HG02759 (cell line): ENCODE measurements at regions not wholly inside any gene's neighbourhood (a gene's known extent, or its start where the extent isn't known, plus 50 kb on each side); places are given as distances from the start of the nearest gene placed in this dataset.

Experiments used
- ATAC-seq: cut with Tn5 transposase; IDR thresholded peaks from one replicate; pipeline ENCODE4 v1.9.1; 2021; ENCODE audit warnings: mild to moderate bottlenecking, moderate library complexity; ENCODE audit not compliant: unreplicated experiment

DNA sequence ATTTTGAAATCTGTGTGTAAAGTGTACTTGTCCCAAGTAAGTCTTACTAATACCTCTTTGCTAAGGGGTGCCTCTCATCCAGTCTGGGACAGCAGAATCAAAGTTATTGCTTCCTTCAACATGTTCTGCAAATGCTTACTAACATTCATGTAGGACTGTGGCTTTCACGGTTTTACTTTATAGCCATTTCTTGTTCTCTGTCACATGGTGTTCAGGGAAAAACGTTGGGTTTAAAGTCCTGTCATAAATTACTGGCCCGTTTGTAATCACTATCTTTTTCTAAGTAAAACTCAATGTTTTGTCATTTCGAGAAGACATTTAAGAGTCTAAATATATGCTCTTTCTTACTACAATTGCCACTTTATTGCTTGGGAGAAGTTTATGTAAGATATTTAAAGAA, 321.1 kb downstream of the STIM2 start:
- ATAC-seq: no peak

DNA sequence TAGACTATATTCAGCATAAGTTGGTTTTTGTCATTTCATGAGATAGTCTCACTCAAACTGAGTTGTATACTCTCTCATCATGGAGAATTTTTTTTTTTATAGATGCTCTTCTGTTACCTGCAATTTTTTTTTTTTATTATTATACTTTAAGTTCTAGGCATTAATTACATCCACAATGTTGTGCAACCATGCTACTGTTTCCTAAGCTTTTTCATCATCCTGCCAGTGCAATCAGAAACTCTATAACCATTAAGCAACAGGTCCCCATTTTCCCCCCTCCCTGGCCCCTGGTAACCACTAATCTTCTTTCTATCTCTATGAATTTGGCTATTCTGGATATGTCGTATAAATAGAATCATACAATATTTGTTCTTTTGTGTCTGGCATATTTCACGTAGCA, 321.6 kb downstream of the STIM2 start:
- ATAC-seq: no peak

DNA sequence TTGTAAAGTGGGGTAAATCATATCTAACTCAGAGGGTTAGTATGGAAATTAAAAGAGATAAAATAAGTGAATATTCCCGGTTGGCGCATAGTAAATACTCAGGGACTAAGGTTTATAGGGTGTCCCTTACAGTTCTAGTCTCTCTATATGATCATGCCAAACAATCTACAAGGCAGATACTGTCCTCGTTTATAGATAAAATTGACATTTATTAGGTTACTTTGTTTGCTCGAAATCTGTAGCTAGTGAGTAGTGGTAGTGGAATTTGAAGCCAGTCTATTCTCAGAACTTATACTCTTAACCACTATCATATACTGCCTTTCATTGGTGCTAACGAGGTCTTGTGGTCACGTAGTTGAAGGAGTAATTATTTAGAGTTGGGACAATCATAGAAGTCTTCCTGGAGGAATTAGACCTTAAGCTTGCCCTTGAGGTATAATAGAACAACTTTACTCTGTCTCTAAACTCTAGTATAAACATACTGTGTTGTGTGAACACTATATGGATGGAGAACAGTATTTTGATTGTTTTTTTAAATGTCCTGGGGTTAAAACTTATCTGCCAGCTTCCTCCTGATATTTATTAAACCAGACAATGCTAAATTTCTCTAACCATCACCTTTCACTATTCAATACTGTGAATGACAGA, 324.0 kb downstream of the STIM2 start:
- ATAC-seq: no peak

DNA sequence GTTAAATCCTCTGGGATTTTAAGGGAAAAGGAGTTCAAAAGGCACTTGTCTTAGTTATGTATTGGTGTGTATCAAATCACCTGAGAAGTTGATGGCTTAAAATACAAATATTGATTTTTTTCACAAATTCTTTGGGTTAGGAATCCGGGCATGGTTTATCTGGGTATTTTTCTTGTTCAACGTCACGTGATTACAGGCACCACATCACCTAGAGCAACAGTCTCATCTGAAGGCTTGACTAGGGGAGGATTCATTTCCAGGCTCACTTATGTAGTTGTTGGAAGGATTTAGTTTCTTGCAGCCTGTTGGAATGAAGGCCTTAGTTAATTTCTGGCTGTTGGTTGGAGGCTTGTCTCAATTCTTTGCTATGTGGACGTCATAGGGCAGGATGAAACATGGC, 326.1 kb downstream of the STIM2 start:
- ATAC-seq: no peak

DNA sequence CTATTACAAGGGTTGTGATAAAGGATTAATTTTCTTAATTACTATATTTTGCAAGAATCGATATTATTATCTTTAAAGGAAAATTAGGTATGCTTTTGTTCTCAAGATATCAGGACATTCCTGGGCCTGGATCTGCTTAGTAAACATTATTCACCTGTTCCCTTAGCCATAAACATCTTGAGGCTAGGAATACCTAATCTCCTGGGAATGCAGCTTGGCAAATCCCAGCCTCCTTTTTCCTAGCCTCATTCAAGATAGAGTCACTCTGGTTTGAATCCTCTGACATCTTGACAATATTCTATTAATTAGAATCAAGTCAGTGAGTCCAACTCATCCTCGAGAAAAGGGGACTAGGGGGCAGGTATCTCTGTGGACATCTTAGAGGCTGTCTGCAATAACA, 327.1 kb downstream of the STIM2 start:
- no peak for ATAC-seq

DNA sequence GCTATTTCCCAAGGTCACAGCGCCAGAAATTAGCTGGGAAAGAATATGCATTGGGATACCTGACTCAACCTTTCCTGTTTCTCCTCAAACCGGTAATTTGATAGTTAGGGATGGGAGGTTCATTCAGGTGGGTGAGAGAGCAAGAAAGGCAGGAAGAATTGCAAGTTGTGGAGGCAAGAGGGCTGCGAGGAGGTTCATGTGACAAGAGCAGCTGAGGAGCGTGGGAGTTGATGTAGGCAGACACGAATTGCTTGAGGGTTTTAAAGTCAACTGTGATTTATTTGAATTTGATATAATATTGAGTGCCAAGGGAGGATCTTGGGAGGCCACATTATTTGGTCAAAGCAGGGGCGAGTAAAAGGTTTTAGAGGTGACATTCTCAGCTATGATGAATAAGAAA, 329.0 kb downstream of the STIM2 start:
- no peak for ATAC-seq

DNA sequence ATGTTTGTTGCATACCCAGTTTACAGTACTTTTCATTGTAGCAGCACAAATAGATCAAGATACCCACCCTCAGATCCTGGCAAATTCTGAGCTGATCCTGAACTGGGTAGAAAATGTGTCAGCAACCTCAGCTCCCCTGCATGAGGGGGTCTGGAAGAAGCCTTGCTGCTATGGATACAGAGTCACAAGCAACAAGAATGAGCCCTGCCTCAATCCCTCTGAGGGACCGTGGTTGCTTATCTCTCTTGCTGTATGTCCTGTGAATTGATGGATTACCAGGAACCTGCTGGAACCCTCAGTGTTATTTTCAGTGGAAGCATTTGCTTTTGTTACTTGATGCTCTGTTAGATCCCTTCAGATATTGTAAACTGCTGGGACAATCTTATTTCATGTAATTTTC, 331.0 kb downstream of the STIM2 start:
- ATAC-seq: no peak

DNA sequence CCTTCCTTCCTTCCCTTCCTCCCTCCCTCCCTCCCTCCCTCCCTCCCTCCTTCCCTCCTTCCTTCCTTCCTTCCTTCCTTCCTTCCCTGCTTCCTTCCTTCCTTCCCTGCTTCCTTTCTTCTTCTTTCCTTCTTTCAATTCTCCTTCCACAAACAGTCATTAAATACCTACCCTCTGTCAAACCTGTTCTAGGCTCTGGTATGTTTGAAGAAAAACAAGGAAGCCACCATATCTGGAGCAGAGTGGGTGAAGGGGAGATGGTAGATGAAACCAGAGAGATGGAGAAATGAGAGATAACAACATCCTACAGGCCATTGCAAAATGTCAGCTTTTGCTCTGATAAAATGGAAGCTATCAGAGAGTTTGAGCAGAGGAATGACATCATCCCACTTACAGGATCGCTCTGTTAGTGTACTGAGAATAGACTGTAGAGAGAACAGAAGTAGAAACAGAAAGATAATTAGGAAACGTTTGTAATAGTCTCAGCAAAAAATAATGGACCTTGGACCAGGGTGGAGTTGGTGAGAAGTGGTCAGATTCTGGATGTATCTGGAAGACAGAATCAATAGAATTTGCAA, 334.0 kb downstream of the STIM2 start:
- no peak for ATAC-seq

DNA sequence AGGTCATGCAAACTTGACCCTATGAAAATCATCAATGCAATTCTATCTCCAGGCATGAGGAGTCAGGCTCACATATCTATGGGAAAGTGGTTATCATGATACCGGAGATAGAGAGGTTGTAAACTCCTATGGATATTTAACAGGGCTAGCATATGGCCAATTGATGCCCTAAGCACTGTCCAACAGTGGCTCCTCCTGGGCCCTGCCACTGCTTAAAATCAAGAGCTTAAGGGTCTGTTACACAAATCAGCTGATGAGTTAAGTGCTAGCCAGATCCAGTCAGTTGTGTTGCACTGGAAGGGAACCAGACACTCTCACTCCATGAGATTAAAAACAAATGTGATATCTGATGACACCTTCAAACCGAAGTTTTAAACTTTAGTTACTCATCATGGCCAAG, 337.6 kb downstream of the STIM2 start:
- ATAC-seq: no peak

DNA sequence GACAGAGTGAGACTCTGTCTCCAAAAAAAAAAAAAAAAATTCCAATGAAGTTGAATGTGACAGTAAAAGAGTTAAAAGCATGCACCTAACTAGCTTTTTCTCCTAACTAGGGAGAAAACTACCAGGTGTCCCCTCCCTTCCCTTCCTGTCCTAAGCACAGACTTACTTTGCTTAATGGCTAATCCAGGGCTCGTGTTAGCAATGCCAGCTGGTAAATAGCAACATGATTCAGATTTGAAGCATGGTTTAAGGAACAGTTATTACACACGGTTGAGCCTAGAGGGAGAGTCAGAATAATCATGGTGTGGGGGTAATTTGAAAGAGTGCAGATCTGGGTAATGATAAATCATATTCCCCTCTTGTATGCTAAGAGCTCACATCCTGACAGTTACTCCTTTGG, 338.3 kb downstream of the STIM2 start:
- no peak for ATAC-seq

DNA sequence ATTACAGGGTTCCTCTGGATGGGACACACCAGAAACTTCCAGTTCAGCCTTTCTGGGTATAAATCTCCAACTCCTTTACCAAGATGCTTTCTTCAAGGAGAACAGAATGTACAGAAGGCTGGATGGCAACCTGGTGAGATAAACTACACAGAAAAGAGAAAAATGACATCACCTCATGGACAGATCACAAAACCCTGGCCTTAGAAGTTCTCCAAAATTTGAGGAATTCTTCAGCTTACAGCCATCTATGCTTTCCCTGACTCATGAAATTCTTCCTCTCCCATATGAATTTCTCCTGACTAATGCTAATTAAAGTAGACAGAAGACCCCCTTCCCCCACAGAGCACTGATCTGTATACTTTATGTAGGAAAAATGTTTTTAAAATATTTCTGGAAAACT, 345.4 kb downstream of the STIM2 start:
- ATAC-seq: no peak

DNA sequence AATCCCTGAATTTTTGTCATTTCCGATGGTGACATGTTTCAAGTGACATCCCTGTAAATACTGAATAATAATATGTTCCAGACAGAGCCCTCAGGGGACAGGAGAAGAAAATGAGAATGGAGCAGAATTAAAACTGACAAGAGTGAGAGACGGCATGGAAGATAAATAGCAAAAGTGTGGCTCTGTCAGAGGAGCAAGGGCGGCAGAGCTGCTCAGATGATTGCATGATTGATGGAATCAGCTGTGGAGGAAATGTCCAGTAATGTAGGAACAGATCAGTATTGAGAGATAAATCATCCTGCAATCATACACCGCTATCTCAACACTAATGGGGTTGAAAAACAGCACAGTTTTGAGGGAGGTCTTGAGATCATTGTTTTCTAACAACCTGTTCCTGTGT, 350.3 kb downstream of the STIM2 start:
- no peak for ATAC-seq

DNA sequence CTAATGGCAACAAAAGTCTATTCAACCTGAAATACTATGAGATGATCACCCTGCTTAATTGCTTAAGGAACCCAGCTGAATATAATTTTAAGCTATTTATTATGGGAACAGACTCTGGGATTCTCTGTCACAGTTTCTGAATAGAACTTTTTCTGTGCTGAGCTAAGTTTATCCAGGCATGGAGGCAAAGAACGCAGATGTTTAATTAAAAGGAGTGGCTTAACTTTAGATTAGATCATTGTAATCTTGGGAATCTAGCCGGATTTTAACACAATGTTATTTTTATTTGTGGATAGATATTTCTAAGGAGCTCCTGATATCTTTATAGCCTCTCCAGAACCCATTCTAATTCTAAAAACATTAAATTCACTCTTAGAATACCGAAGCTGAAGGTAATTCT, 353.4 kb downstream of the STIM2 start:
- ATAC-seq: no peak

DNA sequence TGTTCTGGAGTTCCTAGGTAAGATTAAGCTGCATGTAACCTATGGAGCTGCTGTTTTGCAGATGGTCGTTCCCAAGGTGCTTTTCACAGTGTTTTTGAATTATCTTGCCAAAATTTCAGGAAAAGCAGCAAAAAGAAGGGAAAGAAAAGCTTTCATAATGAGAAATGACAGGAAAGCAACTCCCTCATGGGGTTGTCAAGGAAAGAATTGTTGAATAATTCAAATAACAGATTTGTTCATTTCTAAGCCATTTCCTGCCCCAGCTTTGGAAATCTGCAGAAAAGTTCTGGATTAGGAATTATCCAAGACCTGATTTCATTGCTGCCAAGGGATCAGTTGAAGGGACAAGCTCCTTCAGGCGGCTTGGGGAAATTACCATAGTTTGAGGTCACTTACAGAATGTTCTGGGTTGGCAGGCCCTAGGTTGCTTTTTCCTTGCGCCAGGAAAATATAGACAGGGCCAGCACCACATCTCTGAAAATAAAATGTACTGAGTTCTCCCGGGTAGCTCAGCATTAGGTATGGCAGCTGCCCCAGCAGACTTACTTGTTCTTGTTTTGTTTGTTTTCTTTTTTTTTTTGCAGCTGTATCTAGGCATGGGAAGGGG, 354.7 kb downstream of the STIM2 start:
- ATAC-seq: no peak

DNA sequence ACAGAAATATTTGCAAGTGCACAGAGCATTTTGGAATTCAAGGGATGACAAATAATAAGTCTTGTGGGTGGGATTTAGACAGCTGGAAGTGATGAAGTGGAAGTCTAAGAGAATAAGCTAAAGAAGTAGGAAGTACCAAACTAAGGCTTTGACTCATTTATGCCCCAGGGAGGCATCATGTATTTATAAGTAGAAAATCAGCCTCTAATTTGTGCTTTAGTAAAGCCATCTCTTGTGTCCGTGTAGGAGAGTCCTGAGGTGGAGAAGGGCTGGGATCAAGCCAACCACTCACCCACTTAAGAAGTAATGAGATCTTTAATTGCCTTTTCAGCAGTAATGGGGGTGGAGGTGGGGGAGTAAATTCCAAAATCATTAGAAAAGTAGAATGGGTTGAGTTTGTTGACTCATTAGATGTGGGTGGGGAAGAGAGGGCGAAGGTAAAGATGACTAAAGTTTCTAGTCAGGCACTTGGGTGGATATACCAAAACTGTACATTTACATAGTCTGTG, 356.7 kb downstream of the STIM2 start:
- ATAC-seq: no peak

DNA sequence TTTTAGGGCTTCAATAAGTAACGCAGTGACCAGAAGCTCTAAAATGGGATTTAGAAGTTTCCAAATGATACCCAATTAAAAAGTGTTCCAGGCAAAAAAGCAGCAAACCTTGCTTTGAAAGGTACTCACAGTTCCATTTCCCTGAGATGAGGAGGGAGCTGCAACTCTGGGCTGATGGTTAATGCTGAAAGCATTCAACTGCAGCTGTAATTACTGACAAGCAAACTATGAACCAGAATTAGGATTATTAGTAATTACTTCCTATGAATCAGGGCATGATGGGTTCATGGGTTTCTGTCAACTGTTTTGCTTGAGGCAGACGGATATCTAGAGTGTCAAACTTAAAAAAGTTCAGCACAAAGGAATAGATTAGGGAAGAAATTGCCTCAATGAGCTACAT, 357.4 kb downstream of the STIM2 start:
- ATAC-seq: no peak

DNA sequence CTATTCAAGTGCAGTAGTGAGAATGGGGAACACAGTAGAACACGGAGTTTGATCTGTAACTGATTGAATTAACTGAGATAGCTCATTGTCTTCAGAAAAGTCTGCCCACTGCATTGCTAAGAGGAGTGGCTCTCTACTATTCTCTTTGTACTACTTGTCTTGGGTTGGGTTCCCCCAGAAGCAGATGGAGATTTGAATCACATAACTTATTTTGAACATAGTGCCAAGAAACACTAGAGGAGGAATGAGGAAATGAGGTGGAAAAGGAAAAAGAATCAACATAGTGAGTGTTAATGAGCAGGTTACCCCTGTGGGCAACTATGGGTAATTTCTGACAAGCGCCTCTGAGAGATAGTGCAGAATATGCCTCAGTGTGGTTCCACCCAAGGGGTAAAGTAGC, 362.7 kb downstream of the STIM2 start:
- ATAC-seq: no peak

DNA sequence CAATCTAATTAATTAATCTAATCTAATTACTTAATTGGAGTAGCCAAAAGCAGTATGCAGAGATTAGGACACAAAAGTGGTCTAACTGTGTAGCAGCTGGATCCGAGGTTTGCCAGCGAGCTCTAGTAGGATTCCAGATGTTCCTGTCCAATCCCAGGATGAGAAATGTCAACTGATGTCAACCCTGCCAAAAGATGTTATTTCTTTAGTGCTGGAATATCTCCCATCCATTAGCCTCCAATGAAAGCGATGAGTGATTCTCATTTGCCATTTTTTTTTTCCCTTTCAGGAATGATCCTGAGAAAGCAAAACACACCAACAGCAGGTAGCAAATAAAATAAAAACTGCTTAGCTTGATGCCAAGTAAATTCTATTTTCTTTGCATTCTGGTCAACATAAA, 372.9 kb downstream of the STIM2 start:
- ATAC-seq: no peak

DNA sequence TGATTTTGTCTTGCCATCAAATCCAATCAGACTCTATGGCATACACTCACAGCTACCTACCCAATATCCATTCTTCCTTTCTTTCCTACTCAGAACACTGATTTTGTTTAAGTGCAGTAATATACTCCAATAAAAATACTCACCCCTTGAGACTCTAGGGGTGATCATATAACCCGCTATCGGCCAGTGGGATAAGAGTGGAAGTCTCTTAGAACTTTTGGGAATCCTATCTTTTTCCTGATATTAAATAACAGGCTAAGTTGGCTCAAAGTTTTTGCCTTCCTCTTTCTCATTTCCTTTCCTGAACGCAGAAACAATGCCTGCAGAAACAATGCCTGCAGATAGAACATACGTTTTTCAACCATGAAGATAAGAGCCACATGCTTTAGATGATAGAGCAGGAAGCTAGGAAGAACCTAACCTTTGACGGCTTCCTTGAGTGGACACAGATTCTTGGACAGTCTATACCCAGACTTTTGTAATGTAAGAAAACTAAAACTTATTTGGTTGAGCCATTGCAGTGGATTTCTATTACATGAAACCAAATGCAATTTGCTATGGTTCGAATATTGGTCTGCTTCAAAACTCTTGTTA, 373.8 kb downstream of the STIM2 start:
- no peak for ATAC-seq

DNA sequence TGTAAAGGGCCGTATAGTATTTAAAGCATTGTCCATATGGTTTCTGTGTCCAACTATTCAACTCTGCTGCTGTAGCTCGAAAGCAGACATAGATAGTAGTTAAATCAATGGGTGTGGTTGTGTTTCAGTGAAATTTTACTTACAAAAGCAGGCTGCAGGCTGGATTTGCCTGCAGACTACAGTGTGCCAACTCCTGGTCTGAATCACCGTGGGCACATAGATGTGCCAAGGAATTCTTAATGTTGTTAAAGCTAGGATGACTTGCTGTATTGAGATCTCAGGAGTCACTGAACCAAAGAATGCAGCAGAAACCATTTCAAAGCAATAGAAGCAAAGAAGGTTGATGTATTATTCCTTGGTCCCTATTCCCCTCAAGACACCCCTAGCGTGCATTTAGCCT, 379.0 kb downstream of the STIM2 start:
- no peak for ATAC-seq

DNA sequence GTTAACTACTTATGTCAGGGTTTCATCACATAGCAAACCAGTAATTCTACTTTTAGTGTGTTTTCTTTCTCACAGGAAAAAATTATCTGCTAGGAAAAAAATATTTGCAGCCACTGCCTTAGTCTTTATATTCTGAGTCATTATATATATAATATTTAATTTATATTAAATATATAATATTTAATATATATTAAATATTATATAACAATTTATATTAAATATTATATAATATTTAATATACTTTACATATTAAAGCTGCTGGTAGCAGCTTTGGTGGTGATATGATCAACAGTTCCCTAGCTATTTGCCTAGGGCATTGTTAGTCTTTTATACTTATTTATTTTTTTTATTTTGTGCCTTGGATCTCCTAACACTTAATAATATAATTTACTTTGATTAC, 381.6 kb downstream of the STIM2 start:
- no peak for ATAC-seq

DNA sequence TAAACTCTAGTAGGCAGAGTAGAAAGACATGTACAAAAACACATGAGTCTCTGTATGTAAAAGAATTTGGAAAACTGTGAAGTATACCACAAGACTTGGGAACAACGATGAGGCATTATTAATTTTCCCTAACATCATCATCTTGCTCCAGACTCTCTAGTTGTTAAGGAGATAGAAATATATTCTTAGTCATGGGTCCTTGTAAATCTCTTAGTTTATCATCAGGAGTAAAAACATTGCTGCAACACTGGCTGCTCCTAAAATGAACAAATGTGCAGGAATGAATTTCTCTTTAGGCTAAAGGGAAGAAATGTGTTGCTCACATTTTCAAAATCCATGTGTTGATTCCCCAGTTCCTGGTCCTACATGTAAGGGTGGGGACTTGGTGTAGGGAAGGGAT, 384.6 kb downstream of the STIM2 start:
- ATAC-seq: no peak
